Upper lobe of right lung (tissue), 1 donor: ENCODE measurements at regions not wholly inside any gene's neighbourhood (a gene's known extent, or its start where the extent isn't known, plus 50 kb on each side); places are given as distances from the start of the nearest gene placed in this dataset.

ENCODE experiments used
- ATAC-seq: fragments of 200-7000 bp; cut with Tn5 transposase; one replicate; pipeline ENCODE4 v1.9.1; 2020; ENCODE audit warnings: mild to moderate bottlenecking, moderate library complexity
- DNase-seq: peaks from one replicate; pipeline ENCODE4 v3.0.0-alpha.2; 2020
- H3K27ac ChIP-seq: fragments of 200-600 bp; one replicate; pipeline ENCODE4 v1.8.0; 2022
- H3K27me3 ChIP-seq: fragments of 200-600 bp; one replicate; pipeline ENCODE4 v1.8.0; 2022; ENCODE audit warnings: mild to moderate bottlenecking
- H3K36me3 ChIP-seq: fragments of 200-600 bp; one replicate; pipeline ENCODE4 v1.8.0; 2022
- H3K4me1 ChIP-seq: fragments of 200-600 bp; one replicate; pipeline ENCODE4 v1.8.0; 2022
- H3K4me3 ChIP-seq: fragments of 200-600 bp; one replicate; pipeline ENCODE4 v1.8.0; 2022; ENCODE audit warnings: mild to moderate bottlenecking
- H3K9me3 ChIP-seq: fragments of 200-600 bp; one replicate; pipeline ENCODE4 v1.8.0; 2022
- CTCF ChIP-seq: fragments of 200-600 bp; IDR thresholded peaks from one replicate; pipeline ENCODE4 v1.8.0; 2022; ENCODE audit warnings: antibody characterized with exemption
- intact Hi-C: fragments of 100-400 bp; cut with DNase I; formaldehyde crosslinking; loops from one replicate; pipeline ENCODE4 v1.11.0; 2022
- donor health status: DM: no; HTN: yes; CAD: no; lungs with severe emphysema.

- DNase-seq, result no peak
- intact Hi-C loops, result no loop called here
- peaks cover 30% of the 10 kb centered on the region for H3K27me3 ChIP-seq
Measured at GRCh38 chr12:132397152-132397933, 68.0 kb upstream of the GALNT9 start.

GRCh38 chr12:132396657-132397056 is 67.3 kb upstream of the GALNT9 start:
- DNase-seq (no peak), ATAC-seq (no peak)
- Histone ChIP-seq H3K4me3 (no peak overlapping the region), H3K9me3 (no peaks in the 10 kb centered on the region), H3K36me3 (no peaks in the 10 kb centered on the region), H3K27ac (no peak overlapping the region), H3K4me1 (no peaks in the 10 kb centered on the region), H3K27me3 (peaks cover 28% of the 10 kb centered on the region)
- intact Hi-C loops, result no loop called here
- TF ChIP-seq CTCF, result no peak

More at GRCh38 chr12:132397152-132397933, 68.0 kb upstream of the GALNT9 start:
- H3K4me3 ChIP-seq, result no peak overlapping the region
- H3K36me3 ChIP-seq, result no peaks in the 10 kb centered on the region
- no peak for ATAC-seq
- H3K9me3 ChIP-seq, result no peaks in the 10 kb centered on the region
- H3K4me1 ChIP-seq, result no peaks in the 10 kb centered on the region
- no peak for TF ChIP-seq CTCF
- no peak overlapping the region for H3K27ac ChIP-seq

- Histone ChIP-seq H3K4me3 (no peak overlapping the region), H3K9me3 (no peaks in the 10 kb centered on the region), H3K4me1 (no peaks in the 10 kb centered on the region), H3K27me3 (peaks cover 28% of the 10 kb centered on the region), H3K36me3 (no peaks in the 10 kb centered on the region), H3K27ac (no peak overlapping the region)
- TF ChIP-seq CTCF, result no peak
- ATAC-seq (no peak), DNase-seq (no peak)
- intact Hi-C loops, result no loop called here
Measured at GRCh38 chr12:132395908-132396305, 66.5 kb upstream of the GALNT9 start.

- ATAC-seq (no peak), DNase-seq (peak; percentile 61)
- Histone ChIP-seq H3K36me3 (no peaks in the 10 kb centered on the region), H3K27ac (no peak overlapping the region), H3K9me3 (no peaks in the 10 kb centered on the region), H3K4me1 (no peaks in the 10 kb centered on the region), H3K27me3 (peaks cover 27% of the 10 kb centered on the region), H3K4me3 (no peak overlapping the region)
- TF ChIP-seq CTCF, result no peak
- intact Hi-C loops, result no loop called here
Measured at GRCh38 chr12:132395192-132395907, 66.0 kb upstream of the GALNT9 start.

GRCh38 chr12:132393991-132394949 is 64.9 kb upstream of the GALNT9 start:
- no peaks in the 10 kb centered on the region for H3K9me3 ChIP-seq
- ATAC-seq (no peak), DNase-seq (peak; percentile 52)
- intact Hi-C loops, result no loop called here
- no peaks in the 10 kb centered on the region for H3K36me3 ChIP-seq
- H3K27me3 ChIP-seq, result peaks cover 20% of the 10 kb centered on the region
- H3K27ac ChIP-seq, result no peak overlapping the region
- no peak for TF ChIP-seq CTCF
- no peak overlapping the region for H3K4me3 ChIP-seq
- H3K4me1 ChIP-seq, result no peaks in the 10 kb centered on the region
